SU-DHL-6 (cell line): ENCODE measurements at regions not wholly inside any gene's neighbourhood (a gene's known extent, or its start where the extent isn't known, plus 50 kb on each side); places are given as distances from the start of the nearest gene placed in this dataset.

Experiments used
- H2AFZ ChIP-seq: fragments of 200-600 bp; sonication (generic); 2 replicates; pipeline ENCODE4 v1.6.1; 2014; ENCODE audit warnings: low read depth, mild to moderate bottlenecking, moderate library complexity, mixed read lengths, antibody characterized with exemption, low read length; ENCODE audit not compliant: severe bottlenecking
- H3F3A ChIP-seq: fragments of 200-600 bp; shearing (Covaris generic); 2 replicates; pipeline ENCODE4 v1.6.0; 2016; ENCODE audit warnings: antibody characterized with exemption, mild to moderate bottlenecking; ENCODE audit not compliant: insufficient read depth
- H3K27ac ChIP-seq: fragments of 200-600 bp; sonication (generic); 2 replicates; pipeline ENCODE4 v1.5.1; 2016; ENCODE audit warnings: low read depth, mild to moderate bottlenecking, low read length, moderate library complexity, mixed read lengths
- H3K27me3 ChIP-seq: fragments of 200-600 bp; sonication (generic), shearing (Covaris generic); 2 replicates; pipeline ENCODE4 v1.6.0; 2014; ENCODE audit warnings: mild to moderate bottlenecking, low read length
- H3K36me3 ChIP-seq: fragments of 200-600 bp; sonication (generic); 2 replicates; pipeline ENCODE4 v1.6.1; 2014; ENCODE audit warnings: mild to moderate bottlenecking, low read length, mixed read lengths
- H3K4me2 ChIP-seq: fragments of 300-600, 200-600 bp; shearing (Covaris generic), sonication (generic); 2 replicates; pipeline ENCODE4 v1.6.0; 2014; ENCODE audit warnings: low read length, low read depth, mild to moderate bottlenecking; ENCODE audit not compliant: poor library complexity, severe bottlenecking
- H3K4me3 ChIP-seq: fragments of 200-600 bp; sonication (generic); 2 replicates; pipeline ENCODE4 v1.5.1; 2014; ENCODE audit warnings: antibody characterized with exemption, low read length, mild to moderate bottlenecking, mixed read lengths; ENCODE audit not compliant: insufficient read depth, poor library complexity, severe bottlenecking
- H3K79me2 ChIP-seq: fragments of 200-600 bp; sonication (generic); 2 replicates; pipeline ENCODE4 v1.6.1; 2014; ENCODE audit warnings: mild to moderate bottlenecking, low read length, moderate library complexity; ENCODE audit not compliant: insufficient read depth
- H3K9ac ChIP-seq: fragments of 200-600 bp; sonication (generic); 2 replicates; pipeline ENCODE4 v1.7.0; 2014; ENCODE audit warnings: mild to moderate bottlenecking, low read length
- H3K9me2 ChIP-seq: fragments of 200-600 bp; sonication (generic); replicated peaks from 2 replicates; pipeline ENCODE4 v1.6.1; 2014; ENCODE audit warnings: low read length; ENCODE audit not compliant: insufficient read depth
- H3K9me3 ChIP-seq: fragments of 200-600 bp; sonication (generic); 2 replicates; pipeline ENCODE4 v1.6.1; 2014; ENCODE audit warnings: low read length, mixed read lengths; ENCODE audit not compliant: insufficient read depth
- H4K20me1 ChIP-seq: fragments of 200-600 bp; sonication (generic); 2 replicates; pipeline ENCODE4 v1.6.1; 2014; ENCODE audit warnings: low read depth, mild to moderate bottlenecking, antibody characterized with exemption, low read length, moderate library complexity, mixed read lengths
- CTCF ChIP-seq: fragments of 200-600 bp; sonication (generic); IDR thresholded peaks from one replicate; pipeline ENCODE4 v1.5.1; 2017; ENCODE audit warnings: antibody characterized with exemption, mild to moderate bottlenecking, low read length, moderate library complexity; ENCODE audit not compliant: insufficient read depth, poor library complexity, severe bottlenecking
- EZH2phosphoT487 ChIP-seq: fragments of 200-600 bp; sonication (generic), shearing (Covaris generic); conservative IDR thresholded peaks from 2 replicates; pipeline ENCODE4 v1.6.1; 2018; ENCODE audit warnings: mild to moderate bottlenecking, antibody characterized with exemption, low read length, moderate library complexity, mixed read lengths

DNA sequence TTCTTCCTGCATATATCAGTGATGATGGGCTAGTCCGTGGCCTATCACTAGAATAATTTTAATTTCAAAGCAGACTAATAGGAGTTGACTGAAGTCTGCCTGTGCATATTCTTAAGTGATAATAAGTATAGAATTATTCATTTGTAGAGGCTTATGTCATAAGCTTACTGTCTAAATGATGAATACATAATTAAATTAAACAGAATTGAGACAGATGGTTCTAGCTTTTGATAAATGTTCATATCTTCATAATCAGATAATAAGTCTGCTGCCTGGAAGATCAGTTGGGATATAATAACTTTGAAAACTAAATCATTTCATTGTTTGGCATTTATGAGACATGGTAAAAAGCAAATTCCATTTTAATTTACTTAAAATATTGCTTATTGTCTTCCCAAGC is 1175.6 kb downstream of the TECRL start:
- H3K4me3 ChIP-seq, result no peak overlapping the region
- no peak overlapping the region for H2AFZ ChIP-seq
- H3K79me2 ChIP-seq, result no peaks in the 10 kb centered on the region
- no peaks in the 10 kb centered on the region for H3K27me3 ChIP-seq
- H3K9ac ChIP-seq, result no peak overlapping the region
- H4K20me1 ChIP-seq, result no peaks in the 10 kb centered on the region
- no peaks in the 10 kb centered on the region for H3F3A ChIP-seq
- TF ChIP-seq EZH2phosphoT487 (no peak), CTCF (no peak)
- no peaks in the 10 kb centered on the region for H3K36me3 ChIP-seq
- no peaks in the 10 kb centered on the region for H3K9me2 ChIP-seq
- H3K9me3 ChIP-seq, result no peaks in the 10 kb centered on the region
- no peak overlapping the region for H3K27ac ChIP-seq
- H3K4me2 ChIP-seq, result no peak overlapping the region

DNA sequence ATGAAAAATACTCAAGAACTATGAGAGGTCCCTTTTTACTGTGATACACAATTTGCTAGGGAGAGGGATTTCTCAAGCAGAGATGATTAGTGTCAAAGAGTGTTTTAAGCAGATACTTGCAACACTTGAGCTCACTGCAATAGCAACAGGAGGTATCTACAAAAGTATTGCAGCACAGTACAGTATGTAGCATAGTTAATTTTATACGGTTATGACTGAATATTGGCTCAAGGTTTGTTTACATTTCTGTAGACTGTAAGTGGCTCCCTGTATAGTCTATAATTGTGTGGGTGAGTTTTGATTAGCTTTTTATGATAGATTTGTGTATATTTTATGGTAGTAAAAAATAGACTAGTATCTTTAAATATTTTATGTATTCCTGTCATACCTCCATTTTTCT is 1177.2 kb downstream of the TECRL start:
- Histone ChIP-seq H2AFZ (no peak overlapping the region), H4K20me1 (no peaks in the 10 kb centered on the region), H3F3A (no peaks in the 10 kb centered on the region), H3K9ac (no peak overlapping the region), H3K9me2 (no peaks in the 10 kb centered on the region), H3K27ac (no peak overlapping the region), H3K79me2 (no peaks in the 10 kb centered on the region), H3K9me3 (no peaks in the 10 kb centered on the region), H3K4me2 (no peak overlapping the region), H3K36me3 (no peaks in the 10 kb centered on the region), H3K27me3 (no peaks in the 10 kb centered on the region), H3K4me3 (no peak overlapping the region)
- TF ChIP-seq EZH2phosphoT487 (no peak), CTCF (no peak)

- H3K36me3 ChIP-seq, result no peaks in the 10 kb centered on the region
- H3K9me3 ChIP-seq, result no peaks in the 10 kb centered on the region
- H3F3A ChIP-seq, result no peaks in the 10 kb centered on the region
- no peaks in the 10 kb centered on the region for H3K27me3 ChIP-seq
- H3K9ac ChIP-seq, result no peak overlapping the region
- H3K27ac ChIP-seq, result no peak overlapping the region
- TF ChIP-seq EZH2phosphoT487 (no peak), CTCF (no peak)
- no peak overlapping the region for H3K4me3 ChIP-seq
- no peak overlapping the region for H2AFZ ChIP-seq
- H4K20me1 ChIP-seq, result no peaks in the 10 kb centered on the region
- H3K79me2 ChIP-seq, result no peaks in the 10 kb centered on the region
- no peak overlapping the region for H3K4me2 ChIP-seq
- H3K9me2 ChIP-seq, result no peaks in the 10 kb centered on the region
These were observed 1183.0 kb downstream of the TECRL start for GRCh38 chr4:63226229-63226628.

GRCh38 chr4:63222466-63222865 is 1186.8 kb downstream of the TECRL start:
- Histone ChIP-seq H2AFZ (no peak overlapping the region), H4K20me1 (no peaks in the 10 kb centered on the region), H3K27me3 (no peaks in the 10 kb centered on the region), H3K9me2 (no peaks in the 10 kb centered on the region), H3K36me3 (no peaks in the 10 kb centered on the region), H3K27ac (no peak overlapping the region), H3K9ac (no peak overlapping the region), H3K4me2 (no peak overlapping the region), H3K9me3 (no peaks in the 10 kb centered on the region), H3K79me2 (no peaks in the 10 kb centered on the region), H3K4me3 (no peak overlapping the region), H3F3A (no peaks in the 10 kb centered on the region)
- TF ChIP-seq CTCF (no peak), EZH2phosphoT487 (no peak)
